ENCODE measurements at regions not wholly inside any gene's neighbourhood (a gene's known extent, or its start where the extent isn't known, plus 50 kb on each side); places are given as distances from the start of the nearest gene placed in this dataset.

DNA sequence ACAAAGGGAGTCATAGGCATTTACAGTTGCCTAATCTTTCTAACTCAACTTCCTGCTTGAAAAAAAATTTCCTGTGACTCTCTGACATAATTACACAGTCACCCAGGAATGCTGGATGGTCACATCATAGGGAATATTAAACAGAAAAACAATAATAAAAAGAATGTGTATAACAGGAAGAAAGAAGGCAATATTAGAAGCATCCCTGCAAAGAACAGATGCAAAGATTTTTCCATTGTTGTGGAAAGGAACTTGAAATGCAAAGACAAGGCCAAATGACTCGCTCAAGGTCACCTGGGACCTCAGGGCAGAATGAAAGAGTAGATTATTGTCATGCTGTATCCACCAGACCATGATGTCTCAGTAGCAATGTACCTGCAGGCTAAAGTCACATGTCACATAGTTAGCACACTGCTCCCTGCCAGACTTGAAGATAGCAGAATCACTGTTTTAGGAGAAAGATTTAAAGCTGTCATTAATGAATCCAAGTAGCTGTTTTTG, 184.3 kb downstream of the CYYR1 start:
- Histone ChIP-seq H4K20me1 (ENCODE audit: insufficient read depth, low read length) (no peaks in the 10 kb centered on the region), H3K9ac (ENCODE audit: low read length) (no peak overlapping the region)

DNA sequence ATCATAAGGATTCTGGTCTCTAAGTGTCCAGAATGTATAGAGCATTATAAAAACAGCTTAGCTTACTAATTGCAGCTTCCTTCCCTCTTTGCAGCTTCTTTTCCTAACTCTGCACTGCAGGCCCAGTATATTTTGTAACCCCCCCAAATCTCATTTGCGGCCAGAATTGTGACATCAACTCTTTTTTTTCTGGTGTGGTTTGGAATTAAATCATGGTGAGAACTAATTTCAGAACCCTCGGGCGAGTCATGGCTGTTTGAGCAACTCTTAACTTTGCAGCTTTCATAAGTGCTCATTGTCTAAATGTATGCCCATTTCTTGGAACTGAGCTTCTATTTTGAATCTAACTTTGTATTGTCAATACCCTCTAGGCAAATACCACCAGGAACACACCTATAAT, 187.4 kb downstream of the CYYR1 start:
- H3K9me3 ChIP-seq (replicated peaks; ENCODE audit: insufficient read depth, low read length) = no peaks in the 10 kb centered on the region

More for the DNA sequence above, 184.3 kb downstream of the CYYR1 start:
- H3K79me2 ChIP-seq (ENCODE audit: low read length) = no peaks in the 10 kb centered on the region
- no peaks in the 10 kb centered on the region for H3F3A ChIP-seq (ENCODE audit: insufficient read depth, low read length)
- DNase-seq = no peak
- no peaks in the 10 kb centered on the region for H3K27me3 ChIP-seq (replicated peaks; ENCODE audit: insufficient read depth, low read length)
- H3K4me1 ChIP-seq (ENCODE audit: low read length) = peaks cover 12% of the 10 kb centered on the region; the same call in 1 of the 2 replicates
- H3K4me3 ChIP-seq (ENCODE audit: low read length) = no peak overlapping the region
- no peaks in the 10 kb centered on the region for H3K36me3 ChIP-seq (replicated peaks; ENCODE audit: insufficient read depth, low read length)
- no peaks in the 10 kb centered on the region; the same call in 1 of the 2 replicates for H3K9me2 ChIP-seq (replicated peaks; ENCODE audit: insufficient read depth, low read length)
- H2AFZ ChIP-seq (ENCODE audit: low read length) = no peak overlapping the region
- H3K4me2 ChIP-seq (ENCODE audit: low read depth, low read length) = no peak overlapping the region
- H3K9me3 ChIP-seq (replicated peaks; ENCODE audit: insufficient read depth, low read length) = no peaks in the 10 kb centered on the region
- TF ChIP-seq CTCF (IDR thresholded peaks at IDR 0.05; ENCODE audit: low read length) (no peak), EZH2phosphoT487 (IDR thresholded peaks at IDR 0.05; ENCODE audit: low read length) (no peak), EZH2 (optimal IDR thresholded peaks at IDR 0.05; ENCODE audit: low read depth, low read length) (no peak)
- H3K27ac ChIP-seq (ENCODE audit: low read length) = no peak overlapping the region

DNA sequence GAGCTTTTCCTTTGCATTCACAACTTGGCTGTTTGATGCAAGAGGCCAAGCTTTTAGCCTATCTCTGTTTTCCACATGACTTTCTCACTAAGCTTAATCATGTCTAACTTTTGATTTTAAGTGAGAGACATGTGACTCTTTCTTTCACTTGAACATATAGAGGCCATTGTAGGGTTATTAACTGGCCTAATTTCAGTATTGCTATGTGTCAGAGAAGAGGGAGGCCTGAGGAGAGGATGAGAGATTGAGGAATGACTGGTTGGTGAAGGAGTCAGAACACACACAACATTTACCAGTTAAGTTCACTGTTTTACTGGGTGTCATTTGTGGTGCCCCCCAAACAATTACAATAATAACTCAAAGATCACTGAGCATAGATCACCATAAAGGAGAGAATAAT, 193.5 kb downstream of the CYYR1 start:
- H3K4me2 ChIP-seq (ENCODE audit: low read depth, low read length) = no peak overlapping the region
- no peaks in the 10 kb centered on the region for H3K36me3 ChIP-seq (replicated peaks; ENCODE audit: insufficient read depth, low read length)
- H3K79me2 ChIP-seq (ENCODE audit: low read length) = no peaks in the 10 kb centered on the region
- no peak overlapping the region for H3K9ac ChIP-seq (ENCODE audit: low read length)
- TF ChIP-seq CTCF (IDR thresholded peaks at IDR 0.05; ENCODE audit: low read length) = no peak
- no peak for TF ChIP-seq EZH2 (optimal IDR thresholded peaks at IDR 0.05; ENCODE audit: low read depth, low read length)
- H3K9me2 ChIP-seq (replicated peaks; ENCODE audit: insufficient read depth, low read length) = no peaks in the 10 kb centered on the region
- no peak overlapping the region for H2AFZ ChIP-seq (ENCODE audit: low read length)
- no peaks in the 10 kb centered on the region for H3K9me3 ChIP-seq (replicated peaks; ENCODE audit: insufficient read depth, low read length)
- no peak overlapping the region for H3K4me3 ChIP-seq (ENCODE audit: low read length)
- no peak for DNase-seq
- H3K27ac ChIP-seq (ENCODE audit: low read length) = no peak overlapping the region
- H3F3A ChIP-seq (ENCODE audit: insufficient read depth, low read length) = no peaks in the 10 kb centered on the region
- no peaks in the 10 kb centered on the region for H3K27me3 ChIP-seq (replicated peaks; ENCODE audit: insufficient read depth, low read length)
- H4K20me1 ChIP-seq (ENCODE audit: insufficient read depth, low read length) = no peaks in the 10 kb centered on the region
- H3K4me1 ChIP-seq (ENCODE audit: low read length) = peaks cover 20% of the 10 kb centered on the region

More for the DNA sequence above, 187.4 kb downstream of the CYYR1 start:
- Histone ChIP-seq H3F3A (ENCODE audit: insufficient read depth, low read length) (no peaks in the 10 kb centered on the region), H3K4me2 (ENCODE audit: low read depth, low read length) (no peak overlapping the region), H3K9ac (ENCODE audit: low read length) (no peak overlapping the region), H3K79me2 (ENCODE audit: low read length) (no peaks in the 10 kb centered on the region), H3K27ac (ENCODE audit: low read length) (no peak overlapping the region), H3K4me1 (ENCODE audit: low read length) (peaks cover 6% of the 10 kb centered on the region; the same call in 1 of the 2 replicates), H3K36me3 (replicated peaks; ENCODE audit: insufficient read depth, low read length) (no peaks in the 10 kb centered on the region), H3K27me3 (replicated peaks; ENCODE audit: insufficient read depth, low read length) (no peaks in the 10 kb centered on the region), H3K9me2 (replicated peaks; ENCODE audit: insufficient read depth, low read length) (no peaks in the 10 kb centered on the region; the same call in 1 of the 2 replicates), H2AFZ (ENCODE audit: low read length) (no peak overlapping the region), H4K20me1 (ENCODE audit: insufficient read depth, low read length) (no peaks in the 10 kb centered on the region), H3K4me3 (ENCODE audit: low read length) (no peak overlapping the region)
- TF ChIP-seq EZH2 (optimal IDR thresholded peaks at IDR 0.05; ENCODE audit: low read depth, low read length) = no peak
- no peak for TF ChIP-seq EZH2phosphoT487 (IDR thresholded peaks at IDR 0.05; ENCODE audit: low read length)
- no peak for TF ChIP-seq CTCF (IDR thresholded peaks at IDR 0.05; ENCODE audit: low read length)
- DNase-seq = no peak
